Hepatocyte (in vitro differentiated cells): ENCODE measurements at regions not wholly inside any gene's neighbourhood (a gene's known extent, or its start where the extent isn't known, plus 50 kb on each side); places are given as distances from the start of the nearest gene placed in this dataset.

Source experiments
- EZH2 ChIP-seq: fragments of 200-600 bp; sonication (generic); IDR thresholded peaks from 2 replicates; pipeline ENCODE4 v1.6.1; 2016; ENCODE audit warnings: antibody characterized with exemption, mild to moderate bottlenecking, borderline replicate concordance
- EZH2phosphoT487 ChIP-seq: fragments of 200-600 bp; sonication (generic); IDR thresholded peaks from one replicate; pipeline ENCODE4 v1.6.1; 2018; ENCODE audit warnings: antibody characterized with exemption, mild to moderate bottlenecking, low read depth, moderate library complexity; ENCODE audit not compliant: unreplicated experiment, severe bottlenecking
- TF ChIP-seq, protein P1 (sequence below): fragments of 200-600 bp; sonication (generic); IDR thresholded peaks from 2 replicates; pipeline ENCODE4 v1.5.1; 2016; ENCODE audit warnings: antibody characterized with exemption, mild to moderate bottlenecking; ENCODE audit not compliant: poor library complexity

DNA sequence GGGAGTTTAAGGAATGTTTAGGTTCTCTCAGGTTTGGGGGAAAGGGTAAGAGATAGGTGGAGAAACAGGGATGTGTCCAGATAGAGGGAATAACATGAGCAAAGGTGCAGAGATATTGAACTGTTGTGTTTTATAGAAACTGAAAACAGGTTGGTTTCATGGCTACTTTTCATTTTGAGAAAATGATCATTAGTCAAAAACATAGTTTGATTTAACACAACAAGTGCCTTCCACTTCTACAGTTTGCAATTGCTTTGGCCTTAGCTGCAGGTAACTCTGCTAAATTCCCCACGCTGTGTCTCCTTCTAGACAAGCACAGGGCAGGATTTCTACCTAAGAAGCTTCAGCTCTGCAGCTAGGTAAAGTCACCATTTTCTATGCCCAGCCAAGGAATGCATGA, 124.9 kb downstream of the RGS2 start:
- TF ChIP-seq, protein P1, sequence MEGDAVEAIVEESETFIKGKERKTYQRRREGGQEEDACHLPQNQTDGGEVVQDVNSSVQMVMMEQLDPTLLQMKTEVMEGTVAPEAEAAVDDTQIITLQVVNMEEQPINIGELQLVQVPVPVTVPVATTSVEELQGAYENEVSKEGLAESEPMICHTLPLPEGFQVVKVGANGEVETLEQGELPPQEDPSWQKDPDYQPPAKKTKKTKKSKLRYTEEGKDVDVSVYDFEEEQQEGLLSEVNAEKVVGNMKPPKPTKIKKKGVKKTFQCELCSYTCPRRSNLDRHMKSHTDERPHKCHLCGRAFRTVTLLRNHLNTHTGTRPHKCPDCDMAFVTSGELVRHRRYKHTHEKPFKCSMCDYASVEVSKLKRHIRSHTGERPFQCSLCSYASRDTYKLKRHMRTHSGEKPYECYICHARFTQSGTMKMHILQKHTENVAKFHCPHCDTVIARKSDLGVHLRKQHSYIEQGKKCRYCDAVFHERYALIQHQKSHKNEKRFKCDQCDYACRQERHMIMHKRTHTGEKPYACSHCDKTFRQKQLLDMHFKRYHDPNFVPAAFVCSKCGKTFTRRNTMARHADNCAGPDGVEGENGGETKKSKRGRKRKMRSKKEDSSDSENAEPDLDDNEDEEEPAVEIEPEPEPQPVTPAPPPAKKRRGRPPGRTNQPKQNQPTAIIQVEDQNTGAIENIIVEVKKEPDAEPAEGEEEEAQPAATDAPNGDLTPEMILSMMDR, result no peak
- TF ChIP-seq EZH2 (no peak), EZH2phosphoT487 (no peak)
